HepG2 (cell line): ENCODE measurements at regions not wholly inside any gene's neighbourhood (a gene's known extent, or its start where the extent isn't known, plus 50 kb on each side); places are given as distances from the start of the nearest gene placed in this dataset.

ENCODE experiments used
- CTCF ChIP-seq: sonication (generic); formaldehyde crosslinking; IDR thresholded peaks from 2 replicates; pipeline ENCODE4 v1.5.0; 2020; ENCODE audit warnings: mild to moderate bottlenecking, missing genetic modification reagents, moderate library complexity
- PRPF4 ChIP-seq: fragments of 200-400 bp; formaldehyde crosslinking; IDR thresholded peaks from 2 replicates; pipeline ENCODE4 v1.6.1; 2016; ENCODE audit warnings: low read length, low read depth; ENCODE audit not compliant: poor library complexity, severe bottlenecking

- TF ChIP-seq PRPF4 (no peak), CTCF (no peak)
These were observed 326.7 kb upstream of the TMPO start for GRCh38 chr12:98188650-98189077.
